ENCODE measurements at regions not wholly inside any gene's neighbourhood (a gene's known extent, or its start where the extent isn't known, plus 50 kb on each side); places are given as distances from the start of the nearest gene placed in this dataset.
A peak's percentile ranks its signal among the peaks of the same experiment; 100 is the strongest.
"Not testable (repeated sequence)": the region's sequence is repeated elsewhere in the genome, so short reads cannot be mapped to it uniquely, and the experiment has no call there.

- DNase-seq, result no peak
These were observed 284.0 kb upstream of the FRG1 start for GRCh38 chr4:189656641-189657040.

GRCh38 chr4:189658259-189658658, 282.4 kb upstream of the FRG1 start:
- not testable (repeated sequence) for DNase-seq

GRCh38 chr4:189658831-189659230, 281.8 kb upstream of the FRG1 start:
- not testable (repeated sequence) for DNase-seq

- no peak for DNase-seq
These were observed 281.4 kb upstream of the FRG1 start for GRCh38 chr4:189659287-189659686.

GRCh38 chr4:189660722-189661360, 279.8 kb upstream of the FRG1 start:
- no peak for DNase-seq

GRCh38 chr4:189664693-189665250, 275.9 kb upstream of the FRG1 start:
- no peak for DNase-seq

- DNase-seq, result not testable (repeated sequence)
These were observed 274.9 kb upstream of the FRG1 start for GRCh38 chr4:189665712-189666305.

- DNase-seq, result not testable (repeated sequence)
These were observed 273.3 kb upstream of the FRG1 start for GRCh38 chr4:189667386-189667785.

- DNase-seq, result not testable (repeated sequence)
These were observed 242.9 kb upstream of the FRG1 start for GRCh38 chr4:189697675-189698245.

GRCh38 chr4:189703000-189703399, 237.7 kb upstream of the FRG1 start:
- DNase-seq, result not testable (repeated sequence)

GRCh38 chr4:189706821-189707220, 233.9 kb upstream of the FRG1 start:
- DNase-seq, result not testable (repeated sequence)

- DNase-seq, result not testable (repeated sequence)
These were observed 233.4 kb upstream of the FRG1 start for GRCh38 chr4:189707227-189707626.

GRCh38 chr4:189711956-189712355, 228.7 kb upstream of the FRG1 start:
- not testable (repeated sequence) for DNase-seq

GRCh38 chr4:189721016-189721993, 219.4 kb upstream of the FRG1 start:
- DNase-seq, result not testable (repeated sequence)

GRCh38 chr4:189722324-189723003, 218.2 kb upstream of the FRG1 start:
- DNase-seq, result peak in 22 of 51 donors; percentile 2 to 81 (median 22)

GRCh38 chr4:189727982-189728638, 212.6 kb upstream of the FRG1 start:
- not testable (repeated sequence) for DNase-seq

GRCh38 chr4:189731989-189732388, 208.7 kb upstream of the FRG1 start:
- DNase-seq, result not testable (repeated sequence)

GRCh38 chr4:189733507-189733906, 207.2 kb upstream of the FRG1 start:
- not testable (repeated sequence) for DNase-seq

GRCh38 chr4:189734648-189735267, 205.9 kb upstream of the FRG1 start:
- not testable (repeated sequence) for DNase-seq

- not testable (repeated sequence) for DNase-seq
These were observed 204.0 kb upstream of the FRG1 start for GRCh38 chr4:189736656-189737055.

Data from hypothalamus (tissue), 51 donors.